Tibial nerve (tissue), 4 donors: ENCODE measurements at regions not wholly inside any gene's neighbourhood (a gene's known extent, or its start where the extent isn't known, plus 50 kb on each side); places are given as distances from the start of the nearest gene placed in this dataset.

Experiments used
- DNase-seq, 2 donors: peaks; one replicate each; pipeline ENCODE4 v3.0.0-alpha.2; 2019; ENCODE audit warnings: low spot score in 2 of 2
- H3K27ac ChIP-seq, 4 donors: fragments of 200-600 bp; sonication (generic) in 3 of 4; one replicate each; pipeline ENCODE4 v1.5.1; 2017 to 2019; ENCODE audit warnings: mild to moderate bottlenecking in 1 of 4
- H3K27me3 ChIP-seq, 2 donors: fragments of 200-600 bp; sonication (generic) in 1 of 2; one replicate each; pipeline versions ENCODE4 v1.5.1 to v1.6.0; 2017 to 2019
- H3K36me3 ChIP-seq, 3 donors: fragments of 200-600 bp; sonication (generic); one replicate each; pipeline ENCODE4 v1.5.1; 2018 to 2019
- H3K4me1 ChIP-seq, 4 donors: fragments of 200-600 bp; sonication (generic) in 3 of 4; one replicate each; pipeline ENCODE4 v1.5.1; 2017 to 2019
- H3K4me3 ChIP-seq, 4 donors: fragments of 200-600 bp; sonication (generic) in 3 of 4; one replicate each; pipeline ENCODE4 v1.5.1; 2017 to 2019; ENCODE audit warnings: mild to moderate bottlenecking in 1 of 4, moderate library complexity in 1 of 4
- H3K9me3 ChIP-seq, 4 donors: fragments of 200-600 bp; sonication (generic) in 3 of 4; one replicate each; pipeline ENCODE4 v1.5.1; 2017 to 2019
- CTCF ChIP-seq, 5 experiments: fragments of 200-600 bp in 3 of 5; fragments of 450-650 bp in 2 of 5; sonication (generic) in 3 of 5; IDR thresholded peaks; one replicate each; pipeline ENCODE4 v1.5.1; 2016 to 2019; ENCODE audit warnings: antibody characterized with exemption in 5 of 5, mild to moderate bottlenecking in 3 of 5, moderate library complexity in 2 of 5
- EP300 ChIP-seq, 2 donors: sonication (generic); formaldehyde crosslinking; IDR thresholded peaks; one replicate each; pipeline ENCODE4 v1.6.1; 2017; ENCODE audit warnings: antibody characterized with exemption in 2 of 2, mild to moderate bottlenecking in 1 of 2
- POLR2A ChIP-seq, 2 donors: fragments of 450-650 bp; IDR thresholded peaks; one replicate each; pipeline ENCODE4 v1.6.1; 2017; ENCODE audit warnings: antibody characterized with exemption in 2 of 2, mild to moderate bottlenecking in 2 of 2, moderate library complexity in 2 of 2
- WGBS, 2 donors: methylation state at CpG; one replicate each; pipeline ENCODE4 v1.1.5; 2018; 5-methylcytosine and 5-hydroxymethylcytosine counted together

- DNase-seq = no peak
- 15 to 27% methylated on average over 1 of the region's 1 CpG for WGBS, 2 donors
- Histone ChIP-seq H3K4me3 (no peak overlapping the region), H3K4me1 (no peaks in the 10 kb centered on the region), H3K27ac (no peak overlapping the region), H3K27me3 (no peaks in the 10 kb centered on the region), H3K36me3 (no peaks in the 10 kb centered on the region), H3K9me3 (peaks cover 0 to 17% (median under 1%) of the 10 kb centered on the region in 4 donors)
- TF ChIP-seq EP300 (IDR thresholded peaks at IDR 0.05) (no peak), CTCF (IDR thresholded peaks at IDR 0.05) (no peak), POLR2A (IDR thresholded peaks at IDR 0.05) (no peak)
Observed at GRCh38 chr12:88918161-88918560, 337.9 kb upstream of the KITLG start.

- TF ChIP-seq CTCF (IDR thresholded peaks at IDR 0.05) (no peak), POLR2A (IDR thresholded peaks at IDR 0.05) (no peak), EP300 (IDR thresholded peaks at IDR 0.05) (no peak)
- Histone ChIP-seq H3K4me1 (no peaks in the 10 kb centered on the region), H3K4me3 (no peak overlapping the region), H3K9me3 (peaks cover 0 to 24% (median 5%) of the 10 kb centered on the region in 4 donors), H3K27me3 (no peaks in the 10 kb centered on the region), H3K27ac (no peak overlapping the region), H3K36me3 (no peaks in the 10 kb centered on the region)
- WGBS, 2 donors = 37 to 65% methylated on average over 2 of the region's 2 CpGs
- DNase-seq = no peak
Observed at GRCh38 chr12:88914967-88915366, 334.7 kb upstream of the KITLG start.

DNA sequence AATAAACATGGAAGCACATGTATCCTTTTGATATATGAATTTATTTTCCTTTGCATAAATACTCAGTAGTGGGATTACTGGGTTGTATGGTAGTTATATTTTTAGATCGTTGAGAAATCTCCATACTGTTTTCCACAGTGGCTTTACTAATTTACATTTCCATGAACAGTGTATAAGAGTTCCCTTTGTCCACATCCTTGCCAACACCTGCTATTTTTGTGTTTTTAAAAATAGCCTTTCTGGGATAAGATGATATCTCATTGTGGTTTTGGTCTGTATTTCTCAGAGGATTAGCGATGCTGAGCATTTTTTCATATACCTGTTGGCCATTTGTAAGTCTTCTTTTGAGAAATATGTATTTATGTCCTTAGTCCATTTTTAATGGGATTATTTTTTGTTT is 329.2 kb upstream of the KITLG start:
- Histone ChIP-seq H3K27me3 (no peaks in the 10 kb centered on the region), H3K4me1 (no peaks in the 10 kb centered on the region), H3K4me3 (no peak overlapping the region), H3K36me3 (no peaks in the 10 kb centered on the region), H3K27ac (no peak overlapping the region), H3K9me3 (peaks cover 0 to 20% (median 5%) of the 10 kb centered on the region in 4 donors)
- 68 to 69% methylated on average over 2 of the region's 2 CpGs for WGBS, 2 donors
- DNase-seq = no peak
- TF ChIP-seq CTCF (IDR thresholded peaks at IDR 0.05) = no peak
- TF ChIP-seq POLR2A (IDR thresholded peaks at IDR 0.05) = no peak
- TF ChIP-seq EP300 (IDR thresholded peaks at IDR 0.05) = no peak

- Histone ChIP-seq H3K4me1 (no peaks in the 10 kb centered on the region), H3K36me3 (no peaks in the 10 kb centered on the region), H3K9me3 (peaks cover 0 to 11% (median 4%) of the 10 kb centered on the region in 4 donors), H3K27me3 (no peaks in the 10 kb centered on the region), H3K4me3 (no peak overlapping the region), H3K27ac (no peak overlapping the region)
- DNase-seq = no peak
- TF ChIP-seq EP300 (IDR thresholded peaks at IDR 0.05) (no peak), POLR2A (IDR thresholded peaks at IDR 0.05) (no peak), CTCF (IDR thresholded peaks at IDR 0.05) (no peak)
- WGBS, 2 donors = 70 to 72% methylated on average over 2 of the region's 2 CpGs
Observed at GRCh38 chr12:88908345-88908744, 328.1 kb upstream of the KITLG start.

DNA sequence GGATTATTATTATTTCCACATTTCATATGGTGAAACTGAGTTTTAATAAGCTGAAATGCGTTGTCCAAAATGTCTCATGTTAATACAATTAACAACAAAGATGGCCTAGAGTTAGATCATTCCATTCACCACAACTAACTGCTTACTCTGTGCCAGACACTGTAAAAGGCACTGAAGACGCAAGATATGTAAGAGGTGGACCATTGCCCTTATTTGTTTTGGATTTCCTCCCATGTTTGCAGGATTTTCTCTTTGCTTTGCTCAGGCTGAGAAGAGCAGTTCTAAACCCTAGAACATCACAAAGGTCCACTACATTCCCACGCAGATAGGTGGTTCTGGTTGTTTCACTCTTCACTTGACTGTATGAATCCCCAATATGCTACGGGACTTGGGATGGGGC is 324.4 kb upstream of the KITLG start:
- Histone ChIP-seq H3K36me3 (no peaks in the 10 kb centered on the region), H3K4me1 (no peaks in the 10 kb centered on the region), H3K27ac (no peak overlapping the region), H3K27me3 (no peaks in the 10 kb centered on the region), H3K9me3 (no peaks in the 10 kb centered on the region), H3K4me3 (no peak overlapping the region)
- DNase-seq = no peak
- TF ChIP-seq POLR2A (IDR thresholded peaks at IDR 0.05) (no peak), EP300 (IDR thresholded peaks at IDR 0.05) (no peak), CTCF (IDR thresholded peaks at IDR 0.05) (no peak)
- WGBS, 2 donors = 70 to 71% methylated on average over 4 of the region's 4 CpGs
